HEK293 (cell line): ENCODE measurements at regions not wholly inside any gene's neighbourhood (a gene's known extent, or its start where the extent isn't known, plus 50 kb on each side); places are given as distances from the start of the nearest gene placed in this dataset.

Experiments
- CTCF ChIP-seq: fragments of 450-650 bp; formaldehyde crosslinking; IDR thresholded peaks from 2 replicates; pipeline ENCODE4 v1.5.1; 2016; ENCODE audit warnings: missing biosample characterization, missing genetic modification characterization
- SP2 ChIP-seq: fragments of 450-650 bp; formaldehyde crosslinking; IDR thresholded peaks from 2 replicates; pipeline ENCODE4 v1.5.1; 2016; ENCODE audit warnings: missing biosample characterization, missing genetic modification characterization
- TSHZ1 ChIP-seq: fragments of 450-650 bp; formaldehyde crosslinking; IDR thresholded peaks from 2 replicates; pipeline ENCODE4 v1.5.1; 2016; ENCODE audit warnings: missing biosample characterization, missing genetic modification characterization, borderline replicate concordance
- YY2 ChIP-seq: fragments of 450-650 bp; formaldehyde crosslinking; IDR thresholded peaks from 2 replicates; pipeline ENCODE4 v1.5.1; 2016; ENCODE audit warnings: missing biosample characterization, missing genetic modification characterization
- ZNF274 ChIP-seq, 2 experiments: fragments of 200-500 bp in 1 of 2; fragments of 450-650 bp in 1 of 2; sonication (Bioruptor generic) in 1 of 2; formaldehyde crosslinking in 1 of 2; IDR thresholded peaks; 2 replicates each; pipeline versions ENCODE4 v1.5.1 to v1.6.1; 2014 to 2016; ENCODE audit warnings: borderline replicate concordance in 1 of 2, inconsistent platforms in 1 of 2, low read length in 1 of 2, missing biosample characterization in 1 of 2, missing genetic modification characterization in 1 of 2
- ZNF292 ChIP-seq: fragments of 450-650 bp; formaldehyde crosslinking; IDR thresholded peaks from 2 replicates; pipeline ENCODE4 v1.5.1; 2016; ENCODE audit warnings: low read depth, missing biosample characterization, missing genetic modification characterization, borderline replicate concordance
- ZNF350 ChIP-seq: fragments of 450-650 bp; formaldehyde crosslinking; IDR thresholded peaks from 2 replicates; pipeline ENCODE4 v1.5.0; 2017; ENCODE audit warnings: missing biosample characterization, mild to moderate bottlenecking, missing genetic modification characterization

GRCh38 chr10:80697926-80698325 lies 160.2 kb downstream of the SH2D4B start:
- no peak for TF ChIP-seq CTCF (tag by site-specific recombination)
- no peak for TF ChIP-seq ZNF292 (tag by site-specific recombination)
- TF ChIP-seq YY2 (tag by site-specific recombination), result no peak
- no peak for TF ChIP-seq ZNF350 (tag by site-specific recombination)
- no peak for TF ChIP-seq ZNF274 (IDR thresholded peaks at IDR 0.05; ENCODE audit: low read length)
- TF ChIP-seq ZNF274 (tag by site-specific recombination; IDR thresholded peaks at IDR 0.05; ENCODE audit: borderline replicate concordance), result no peak
- TF ChIP-seq TSHZ1 (tag by site-specific recombination), result no peak
- no peak for TF ChIP-seq SP2 (tag by site-specific recombination)
